H1 (cell line): ENCODE measurements at regions not wholly inside any gene's neighbourhood (a gene's known extent, or its start where the extent isn't known, plus 50 kb on each side); places are given as distances from the start of the nearest gene placed in this dataset.

Experiments used
- CTCF ChIA-PET: fragments of 300-600 bp; sonication (Branson Sonifier 250); formaldehyde crosslinking; loops from one replicate; lab custom pipeline; 2021; ENCODE audit not compliant: partially characterized antibody; lab: Charles Lee
- POLR2A ChIA-PET: fragments of 300-600 bp; sonication (Branson Sonifier 250); formaldehyde crosslinking; loops from one replicate; lab custom pipeline; 2021; ENCODE audit warnings: inconsistent platforms; ENCODE audit not compliant: partially characterized antibody; lab: Charles Lee
- DNase-seq, 2 experiments: peaks; one replicate each; pipeline versions ENCODE4 v3.0.0 to v3.0.0-alpha.2; 2010 to 2022; ENCODE audit warnings: low spot score in 2 of 2, low read depth in 1 of 2, mixed read lengths in 1 of 2
- FAIRE-seq: peaks from 2 replicates; lab custom pipeline; 2011; peaks lifted over from hg19 to GRCh38; lab: Jason Lieb, UNC
- H2AFZ ChIP-seq: 2 replicates; pipeline ENCODE4 v1.8.1; 2012; ENCODE audit warnings: low read length, inconsistent platforms
- H2AK5ac ChIP-seq: 2 replicates; pipeline ENCODE4 v1.6.1; 2013; ENCODE audit warnings: low read depth, low read length
- H2BK120ac ChIP-seq: replicated peaks from 2 replicates; pipeline ENCODE3; 2013; ENCODE audit warnings: low read depth, low read length, inconsistent platforms
- H2BK12ac ChIP-seq: 2 replicates; pipeline ENCODE4 v1.6.1; 2013; ENCODE audit warnings: low read depth, low read length
- H2BK15ac ChIP-seq: 2 replicates; pipeline ENCODE4 v1.6.1; 2013; ENCODE audit warnings: low read length
- H2BK20ac ChIP-seq: 2 replicates; pipeline ENCODE4 v1.6.1; 2013; ENCODE audit warnings: low read length
- H2BK5ac ChIP-seq: 2 replicates; pipeline ENCODE4 v1.6.1; 2013; ENCODE audit warnings: low read depth, low read length
- H3K14ac ChIP-seq: 2 replicates; pipeline ENCODE4 v1.6.1; 2013; ENCODE audit warnings: inconsistent platforms; ENCODE audit not compliant: insufficient read length
- H3K18ac ChIP-seq: 2 replicates; pipeline ENCODE4 v1.6.1; 2013; ENCODE audit warnings: low read length; ENCODE audit errors: extremely low read depth
- H3K23ac ChIP-seq: 2 replicates; pipeline ENCODE4 v1.6.1; 2013; ENCODE audit warnings: inconsistent platforms; ENCODE audit not compliant: insufficient read length
- H3K23me2 ChIP-seq: 2 replicates; pipeline ENCODE4 v1.6.1; 2013; ENCODE audit warnings: low read depth, low read length
- H3K27ac ChIP-seq: 2 replicates; pipeline ENCODE4 v1.6.1; 2011; ENCODE audit warnings: low read depth, low read length, inconsistent platforms
- H3K27me3 ChIP-seq, 4 experiments: replicated peaks in 1 of 4; 1 replicate in 1 of 4; 2 replicates in 3 of 4; pipeline versions ENCODE4 v1.6.1 to v1.8.1; 2011 to 2013; ENCODE audit warnings: low read length in 3 of 4, mild to moderate bottlenecking in 3 of 4, inconsistent platforms in 2 of 4, mixed read lengths in 2 of 4, moderate library complexity in 1 of 4; ENCODE audit not compliant: control insufficient read depth in 3 of 4, insufficient read depth in 3 of 4; ENCODE audit errors: extremely low read depth in 1 of 4
- H3K36me3 ChIP-seq, 4 experiments: 2 replicates each; pipeline versions ENCODE4 v1.6.1 to v1.8.1; 2011 to 2013; ENCODE audit warnings: mild to moderate bottlenecking in 4 of 4, low read length in 3 of 4, moderate library complexity in 2 of 4, control low read depth in 1 of 4, inconsistent platforms in 1 of 4; ENCODE audit not compliant: insufficient read depth in 4 of 4, control insufficient read depth in 2 of 4
- H3K4ac ChIP-seq: replicated peaks from 2 replicates; pipeline ENCODE3; 2013; ENCODE audit warnings: low read length, low read depth, mixed read lengths, inconsistent platforms; ENCODE audit not compliant: insufficient read length
- H3K4me1 ChIP-seq, 4 experiments: replicated peaks in 1 of 4; 1 replicate in 1 of 4; 2 replicates in 3 of 4; pipeline versions ENCODE4 v1.6.1 to v1.8.1; 2011 to 2013; ENCODE audit warnings: low read length in 3 of 4, inconsistent platforms in 2 of 4, mixed read lengths in 1 of 4; ENCODE audit not compliant: insufficient read depth in 4 of 4, control insufficient read depth in 3 of 4
- H3K4me2 ChIP-seq, 2 experiments: 2 replicates each; pipeline versions ENCODE4 v1.6.1 to v1.8.1; 2011 to 2013; ENCODE audit warnings: low read depth in 2 of 2, low read length in 2 of 2, control low read depth in 1 of 2, inconsistent platforms in 1 of 2, mild to moderate bottlenecking in 1 of 2; ENCODE audit not compliant: insufficient read depth in 1 of 2
- H3K4me3 ChIP-seq, 4 experiments: fragments of 200-600, 300-600 bp in 1 of 4; sonication (generic), shearing (Covaris generic), sonication (Bioruptor Twin) in 1 of 4; 2 replicates each; pipeline versions ENCODE4 v1.5.1 to v1.8.1; 2011 to 2016; ENCODE audit warnings: low read length in 4 of 4, low read depth in 3 of 4, control low read depth in 2 of 4, inconsistent platforms in 2 of 4, mild to moderate bottlenecking in 2 of 4, mixed read lengths in 1 of 4, moderate library complexity in 1 of 4; ENCODE audit not compliant: insufficient read depth in 2 of 4; ENCODE audit errors: extremely low read depth in 1 of 4
- H3K56ac ChIP-seq: replicated peaks from 2 replicates; pipeline ENCODE3; 2013; ENCODE audit warnings: low read depth, mild to moderate bottlenecking, mixed read lengths, low read length, inconsistent platforms; ENCODE audit not compliant: insufficient read length
- H3K79me1 ChIP-seq: 2 replicates; pipeline ENCODE4 v1.6.1; 2013; ENCODE audit warnings: low read depth, low read length, control low read depth
- H3K79me2 ChIP-seq, 2 experiments: 2 replicates each; pipeline versions ENCODE4 v1.6.1 to v1.8.1; 2012 to 2013; ENCODE audit warnings: low read length in 2 of 2, mild to moderate bottlenecking in 2 of 2, inconsistent platforms in 1 of 2; ENCODE audit not compliant: insufficient read depth in 2 of 2, control insufficient read depth in 1 of 2
- H3K9ac ChIP-seq, 4 experiments: replicated peaks in 1 of 4; 1 replicate in 1 of 4; 2 replicates in 3 of 4; pipeline versions ENCODE4 v1.6.1 to v1.8.1; 2011 to 2013; ENCODE audit warnings: low read depth in 3 of 4, low read length in 3 of 4, control low read depth in 2 of 4, mild to moderate bottlenecking in 2 of 4, moderate library complexity in 2 of 4, inconsistent platforms in 1 of 4; ENCODE audit errors: extremely low read depth in 1 of 4
- H3K9me3 ChIP-seq, 2 experiments: 2 replicates each; pipeline versions ENCODE4 v1.6.1 to v1.8.1; 2012 to 2013; ENCODE audit warnings: mild to moderate bottlenecking in 2 of 2, moderate library complexity in 2 of 2, control low read depth in 1 of 2, inconsistent platforms in 1 of 2, low read depth in 1 of 2, low read length in 1 of 2, mixed read lengths in 1 of 2; ENCODE audit not compliant: insufficient read depth in 2 of 2
- H4K20me1 ChIP-seq, 2 experiments: replicated peaks in 1 of 2; 2 replicates each; pipeline versions ENCODE3 to v1.8.1; 2011 to 2013; ENCODE audit warnings: inconsistent platforms in 2 of 2, low read length in 2 of 2, mild to moderate bottlenecking in 1 of 2; ENCODE audit not compliant: insufficient read depth in 2 of 2, control insufficient read depth in 1 of 2
- H4K5ac ChIP-seq: 2 replicates; pipeline ENCODE4 v1.6.1; 2013; ENCODE audit warnings: low read length, low read depth, mixed read lengths, inconsistent platforms; ENCODE audit not compliant: insufficient read length
- H4K8ac ChIP-seq: 2 replicates; pipeline ENCODE4 v1.8.0; 2013; ENCODE audit warnings: mild to moderate bottlenecking, moderate library complexity, low read length, inconsistent platforms; ENCODE audit not compliant: insufficient read depth; ENCODE audit errors: extremely low read depth
- H4K91ac ChIP-seq: replicated peaks from 2 replicates; pipeline ENCODE3; 2013; ENCODE audit warnings: low read length, mixed read lengths, inconsistent platforms; ENCODE audit not compliant: insufficient read length
- RAD21 ChIP-seq, 2 experiments: IDR thresholded peaks in 1 of 2; conservative IDR thresholded peaks in 1 of 2; 2 replicates each; pipeline ENCODE4 v1.6.1; 2011; ENCODE audit warnings: low read depth in 2 of 2, low read length in 2 of 2, improper control_type of control experiment in 1 of 2, inconsistent platforms in 1 of 2, mild to moderate bottlenecking in 1 of 2, moderate library complexity in 1 of 2
- TBP ChIP-seq: IDR thresholded peaks from 2 replicates; pipeline ENCODE4 v1.6.1; 2011; ENCODE audit warnings: low read depth, low read length, improper control_type of control experiment
- WGBS, 2 experiments: shearing (Covaris generic) in 1 of 2; methylation state at CpG; one replicate each; pipeline versions ENCODE4 v1.1.6 to v1.1.7; 2013 to 2015; ENCODE audit warnings: low lambda C conversion rate in 2 of 2, mixed read lengths in 2 of 2, inconsistent platforms in 1 of 2, low coverage in 1 of 2, missing lambda C conversion rate in 1 of 2; ENCODE audit not compliant: insufficient replicate concordance in 2 of 2, insufficient coverage in 1 of 2, insufficient read length in 1 of 2; ENCODE audit errors: extremely low coverage in 1 of 2, missing lambda C conversion rate in 1 of 2; 5-methylcytosine and 5-hydroxymethylcytosine counted together
- TF ChIP-seq, protein P1 (sequence below), 3 experiments: IDR thresholded peaks; 1 replicate in 2 of 3; 2 replicates in 1 of 3; pipeline versions ENCODE4 v1.5.1 to v1.6.1; 2011; ENCODE audit warnings: low read length in 3 of 3, mild to moderate bottlenecking in 3 of 3, inconsistent platforms in 2 of 3, low read depth in 1 of 3, moderate library complexity in 1 of 3; ENCODE audit not compliant: insufficient read depth in 1 of 3; ENCODE audit errors: control extremely low read depth in 1 of 3

DNA sequence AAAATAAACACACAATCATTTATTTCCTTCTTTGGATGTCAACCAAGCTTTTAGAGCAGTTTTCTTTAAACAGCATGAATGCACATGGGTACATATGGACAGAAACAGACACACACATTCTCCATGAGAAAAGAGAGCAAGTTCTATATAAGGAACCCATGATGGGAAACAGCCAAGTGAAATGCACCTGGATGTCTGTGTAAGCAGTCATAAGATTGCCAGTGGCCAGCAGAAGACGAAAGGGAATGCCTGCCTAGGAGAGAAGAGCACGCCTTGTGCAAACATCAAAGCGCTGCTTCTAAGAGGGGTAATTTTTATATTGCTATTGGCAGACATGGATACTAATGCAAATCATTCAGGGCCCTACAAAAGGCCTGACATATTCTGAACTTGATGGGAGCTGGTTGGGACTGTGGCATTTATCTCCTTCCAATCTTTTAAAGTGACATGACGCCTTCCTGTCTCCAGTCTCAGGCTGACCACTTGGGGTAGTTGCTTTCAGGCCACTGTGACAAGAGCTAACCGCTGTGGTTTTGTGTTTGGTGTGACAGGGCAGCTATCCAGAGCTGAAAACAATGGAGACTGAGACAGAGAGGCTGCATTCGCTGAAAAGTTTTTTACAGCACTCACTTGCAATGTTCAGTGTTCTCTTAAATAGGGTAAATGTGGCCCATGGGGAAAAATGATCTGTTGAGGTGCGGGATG lies 75.0 kb upstream of the DPT start:
- H3K23ac ChIP-seq: no peak overlapping the region
- no peak overlapping the region for H3K18ac ChIP-seq
- H3K56ac ChIP-seq: no peak overlapping the region
- H3K79me1 ChIP-seq: no peaks in the 10 kb centered on the region
- no peak overlapping the region for H2BK120ac ChIP-seq
- H3K4me3 ChIP-seq: no peak overlapping the region
- H2AK5ac ChIP-seq: no peak overlapping the region
- H3K27ac ChIP-seq: no peak overlapping the region
- no peaks in the 10 kb centered on the region for H3K27me3 ChIP-seq
- no peak overlapping the region for H2BK20ac ChIP-seq
- no peak overlapping the region for H4K91ac ChIP-seq
- H3K9ac ChIP-seq: no peak overlapping the region
- CTCF ChIA-PET: interaction anchor here (0.7 kb wide), 1 partner anchor 15 kb away, joined by 3 read pairs; no protein-coding TSS in a partner anchor
- no peaks in the 10 kb centered on the region for H4K20me1 ChIP-seq
- no peak overlapping the region for H3K14ac ChIP-seq
- FAIRE-seq: peak; percentile 68
- H4K8ac ChIP-seq: no peak overlapping the region
- no peak overlapping the region for H2AFZ ChIP-seq
- no peaks in the 10 kb centered on the region; a peak in 1 of 7 replicates for H3K4me1 ChIP-seq
- no peaks in the 10 kb centered on the region for H3K9me3 ChIP-seq
- no peaks in the 10 kb centered on the region for H3K79me2 ChIP-seq
- no peaks in the 10 kb centered on the region for H3K23me2 ChIP-seq
- WGBS, 2 experiments: 82% methylated on average over 7 of the region's 7 CpGs; no CpG with 5 or more reads in 1 of the 2 experiments
- H3K4me2 ChIP-seq: no peak overlapping the region
- H4K5ac ChIP-seq: no peak overlapping the region
- H3K4ac ChIP-seq: no peak overlapping the region
- no peak overlapping the region for H2BK15ac ChIP-seq
- DNase-seq: no peak
- no peak overlapping the region for H2BK5ac ChIP-seq
- H3K36me3 ChIP-seq: no peaks in the 10 kb centered on the region
- POLR2A ChIA-PET: no interaction called here
- H2BK12ac ChIP-seq: no peak overlapping the region
- no peak for TF ChIP-seq TBP
- TF ChIP-seq, protein P1, sequence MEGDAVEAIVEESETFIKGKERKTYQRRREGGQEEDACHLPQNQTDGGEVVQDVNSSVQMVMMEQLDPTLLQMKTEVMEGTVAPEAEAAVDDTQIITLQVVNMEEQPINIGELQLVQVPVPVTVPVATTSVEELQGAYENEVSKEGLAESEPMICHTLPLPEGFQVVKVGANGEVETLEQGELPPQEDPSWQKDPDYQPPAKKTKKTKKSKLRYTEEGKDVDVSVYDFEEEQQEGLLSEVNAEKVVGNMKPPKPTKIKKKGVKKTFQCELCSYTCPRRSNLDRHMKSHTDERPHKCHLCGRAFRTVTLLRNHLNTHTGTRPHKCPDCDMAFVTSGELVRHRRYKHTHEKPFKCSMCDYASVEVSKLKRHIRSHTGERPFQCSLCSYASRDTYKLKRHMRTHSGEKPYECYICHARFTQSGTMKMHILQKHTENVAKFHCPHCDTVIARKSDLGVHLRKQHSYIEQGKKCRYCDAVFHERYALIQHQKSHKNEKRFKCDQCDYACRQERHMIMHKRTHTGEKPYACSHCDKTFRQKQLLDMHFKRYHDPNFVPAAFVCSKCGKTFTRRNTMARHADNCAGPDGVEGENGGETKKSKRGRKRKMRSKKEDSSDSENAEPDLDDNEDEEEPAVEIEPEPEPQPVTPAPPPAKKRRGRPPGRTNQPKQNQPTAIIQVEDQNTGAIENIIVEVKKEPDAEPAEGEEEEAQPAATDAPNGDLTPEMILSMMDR (IDR thresholded peaks at IDR 0.05; ENCODE audit: control extremely low read depth in 1 of 3, insufficient read depth in 1 of 3, low read depth in 1 of 3, low read length in 3 of 3): peak in 1 of 3 experiments; percentile 4; a peak in 1 of 4 replicates
- peak; percentile 10 to 21; a peak in 2 of 4 replicates for TF ChIP-seq RAD21 (IDR thresholded peaks at IDR 0.05 in 1 of 2, conservative IDR thresholded peaks at IDR 0.05 in 1 of 2; ENCODE audit: low read depth in 2 of 2, low read length in 2 of 2)
